AG10803 (cell line): ENCODE measurements at regions not wholly inside any gene's neighbourhood (a gene's known extent, or its start where the extent isn't known, plus 50 kb on each side); places are given as distances from the start of the nearest gene placed in this dataset.

Experiments
- DNase-seq: peaks from one replicate; pipeline ENCODE4 v3.0.0; 2010; ENCODE audit warnings: low read depth
- H3K4me3 ChIP-seq: 2 replicates; pipeline ENCODE4 v1.5.1; 2011; ENCODE audit warnings: mild to moderate bottlenecking, low read length, control low read depth
- CTCF ChIP-seq: conservative IDR thresholded peaks from 2 replicates; pipeline ENCODE4 v1.5.1; 2011; ENCODE audit warnings: mild to moderate bottlenecking, low read length, control low read depth, inconsistent platforms

- H3K4me3 ChIP-seq, result no peak overlapping the region
- DNase-seq, result no peak
- TF ChIP-seq CTCF, result no peak
These were observed 187.5 kb upstream of the HMHB1 start for GRCh38 chr5:143624465-143624864.

GRCh38 chr5:143619040-143619439, 192.9 kb upstream of the HMHB1 start:
- TF ChIP-seq CTCF, result no peak
- H3K4me3 ChIP-seq, result no peak overlapping the region
- no peak for DNase-seq

- TF ChIP-seq CTCF, result no peak
- no peak overlapping the region for H3K4me3 ChIP-seq
- DNase-seq, result no peak
These were observed 193.8 kb upstream of the HMHB1 start for GRCh38 chr5:143618141-143618540.

- no peak for DNase-seq
- no peak overlapping the region for H3K4me3 ChIP-seq
- TF ChIP-seq CTCF, result no peak
These were observed 197.1 kb upstream of the HMHB1 start for GRCh38 chr5:143614831-143615230.

- H3K4me3 ChIP-seq, result no peak overlapping the region
- TF ChIP-seq CTCF, result no peak
- DNase-seq, result peak; percentile 57
These were observed 198.6 kb upstream of the HMHB1 start for GRCh38 chr5:143613329-143613728.

GRCh38 chr5:143610946-143611345, 201.0 kb upstream of the HMHB1 start:
- DNase-seq, result no peak
- no peak overlapping the region for H3K4me3 ChIP-seq
- TF ChIP-seq CTCF, result no peak

- H3K4me3 ChIP-seq, result no peak overlapping the region
- peak; percentile 29 for DNase-seq
- TF ChIP-seq CTCF, result no peak
These were observed 202.7 kb upstream of the NR3C1 start for GRCh38 chr5:143606043-143606752.
